Panc1 (cell line): ENCODE measurements at regions not wholly inside any gene's neighbourhood (a gene's known extent, or its start where the extent isn't known, plus 50 kb on each side); places are given as distances from the start of the nearest gene placed in this dataset.

Experiments
- POLR2AphosphoS5 ChIP-seq: IDR thresholded peaks from 2 replicates; pipeline ENCODE4 v1.6.1; 2012; ENCODE audit warnings: mild to moderate bottlenecking, low read depth, low read length, moderate library complexity
- TF ChIP-seq, protein P1 (sequence below): fragments of 450-650 bp; IDR thresholded peaks from 2 replicates; pipeline ENCODE4 v1.5.1; 2017; ENCODE audit warnings: mild to moderate bottlenecking

DNA sequence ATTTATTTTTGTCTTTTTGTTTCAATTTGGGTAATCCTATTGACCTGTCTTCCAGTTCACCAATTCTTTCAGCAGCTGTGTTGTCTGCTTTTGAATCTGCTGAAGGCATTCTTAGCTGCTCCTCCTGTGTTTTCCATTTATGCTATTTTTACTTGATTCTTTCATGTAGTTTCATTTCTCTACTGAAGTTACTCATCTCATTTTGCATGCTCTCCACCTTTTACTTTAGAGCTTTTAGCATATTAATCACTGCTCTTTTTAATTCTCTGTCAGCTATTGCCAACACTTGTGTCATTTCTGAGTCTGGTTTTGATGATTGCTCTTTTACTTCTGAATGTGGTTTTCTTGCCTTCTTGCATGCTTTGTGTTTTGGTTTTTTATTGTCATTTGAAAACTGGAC, 496.0 kb upstream of the CLINT1 start:
- no peak for TF ChIP-seq POLR2AphosphoS5
- TF ChIP-seq, protein P1, sequence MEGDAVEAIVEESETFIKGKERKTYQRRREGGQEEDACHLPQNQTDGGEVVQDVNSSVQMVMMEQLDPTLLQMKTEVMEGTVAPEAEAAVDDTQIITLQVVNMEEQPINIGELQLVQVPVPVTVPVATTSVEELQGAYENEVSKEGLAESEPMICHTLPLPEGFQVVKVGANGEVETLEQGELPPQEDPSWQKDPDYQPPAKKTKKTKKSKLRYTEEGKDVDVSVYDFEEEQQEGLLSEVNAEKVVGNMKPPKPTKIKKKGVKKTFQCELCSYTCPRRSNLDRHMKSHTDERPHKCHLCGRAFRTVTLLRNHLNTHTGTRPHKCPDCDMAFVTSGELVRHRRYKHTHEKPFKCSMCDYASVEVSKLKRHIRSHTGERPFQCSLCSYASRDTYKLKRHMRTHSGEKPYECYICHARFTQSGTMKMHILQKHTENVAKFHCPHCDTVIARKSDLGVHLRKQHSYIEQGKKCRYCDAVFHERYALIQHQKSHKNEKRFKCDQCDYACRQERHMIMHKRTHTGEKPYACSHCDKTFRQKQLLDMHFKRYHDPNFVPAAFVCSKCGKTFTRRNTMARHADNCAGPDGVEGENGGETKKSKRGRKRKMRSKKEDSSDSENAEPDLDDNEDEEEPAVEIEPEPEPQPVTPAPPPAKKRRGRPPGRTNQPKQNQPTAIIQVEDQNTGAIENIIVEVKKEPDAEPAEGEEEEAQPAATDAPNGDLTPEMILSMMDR: no peak
